ENCODE measurements at regions not wholly inside any gene's neighbourhood (a gene's known extent, or its start where the extent isn't known, plus 50 kb on each side); places are given as distances from the start of the nearest gene placed in this dataset.

DNA sequence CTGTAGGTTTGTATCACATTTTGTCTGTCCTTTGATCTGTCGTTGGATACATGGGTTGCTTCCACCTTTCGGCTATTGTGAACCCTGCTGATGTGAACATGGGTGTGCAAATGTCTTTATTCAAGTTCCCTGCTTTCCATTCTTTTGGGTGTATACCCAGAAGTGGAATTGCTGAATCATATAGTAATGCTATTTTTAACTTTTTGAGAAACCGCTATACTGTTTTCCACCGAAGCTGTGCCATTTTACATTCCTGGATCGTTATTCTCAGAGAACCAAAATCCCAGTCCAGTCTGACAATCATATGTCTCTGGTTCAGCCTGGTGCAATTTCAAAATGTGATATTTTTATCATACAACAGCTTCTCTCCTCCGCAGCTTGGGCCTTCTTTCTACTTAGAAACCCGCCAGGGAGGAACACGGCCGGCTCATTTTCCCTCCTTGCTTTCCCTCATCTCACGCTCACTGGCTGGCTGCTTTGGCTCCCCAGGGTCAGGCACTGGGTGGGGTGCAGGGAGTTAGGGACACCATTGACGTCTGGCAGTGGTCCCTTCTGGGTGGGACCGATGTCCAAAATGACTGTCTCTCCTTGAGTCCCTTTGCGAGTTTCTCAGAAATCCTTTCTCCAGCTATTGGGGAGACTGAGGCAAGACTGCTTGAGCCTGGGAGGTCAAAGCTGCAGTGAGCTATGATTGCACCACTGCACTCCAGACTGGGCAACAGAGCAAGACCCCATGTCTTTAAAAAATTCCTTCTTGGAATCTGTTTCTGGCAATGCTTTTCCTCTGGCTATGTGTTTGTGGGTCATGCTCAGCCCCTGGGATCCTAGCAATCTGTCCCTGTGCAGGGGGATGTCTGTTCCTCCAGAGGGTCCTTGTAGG lies 73.5 kb upstream of the AKT3 start (continued):
- TF ChIP-seq, protein P1, sequence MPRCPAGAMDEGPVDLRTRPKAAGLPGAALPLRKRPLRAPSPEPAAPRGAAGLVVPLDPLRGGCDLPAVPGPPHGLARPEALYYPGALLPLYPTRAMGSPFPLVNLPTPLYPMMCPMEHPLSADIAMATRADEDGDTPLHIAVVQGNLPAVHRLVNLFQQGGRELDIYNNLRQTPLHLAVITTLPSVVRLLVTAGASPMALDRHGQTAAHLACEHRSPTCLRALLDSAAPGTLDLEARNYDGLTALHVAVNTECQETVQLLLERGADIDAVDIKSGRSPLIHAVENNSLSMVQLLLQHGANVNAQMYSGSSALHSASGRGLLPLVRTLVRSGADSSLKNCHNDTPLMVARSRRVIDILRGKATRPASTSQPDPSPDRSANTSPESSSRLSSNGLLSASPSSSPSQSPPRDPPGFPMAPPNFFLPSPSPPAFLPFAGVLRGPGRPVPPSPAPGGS (IDR thresholded peaks at IDR 0.05): no peak
- TF ChIP-seq JUNB (IDR thresholded peaks at IDR 0.05): no peak
- TF ChIP-seq EHF (CRISPR knock-in tag; IDR thresholded peaks at IDR 0.05): no peak

DNA sequence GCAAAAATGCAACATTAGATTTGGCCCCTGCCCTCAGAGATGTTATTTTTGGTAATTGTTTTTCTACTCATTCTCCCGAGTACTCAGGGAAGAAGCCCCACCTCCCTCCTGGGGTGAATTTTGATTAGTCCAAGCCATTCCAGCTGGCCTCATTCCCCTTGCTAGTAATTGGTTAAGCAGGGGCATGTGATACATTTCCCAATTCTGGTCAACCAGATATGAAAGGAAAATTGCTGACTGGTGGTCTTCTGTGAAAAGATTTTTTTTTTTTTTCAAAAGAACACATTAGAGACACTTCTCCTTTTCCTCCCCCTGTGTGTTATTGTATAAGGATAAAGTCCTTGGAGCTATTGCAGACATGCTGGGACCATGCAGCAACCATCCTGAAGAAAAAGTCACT lies 71.1 kb upstream of the AKT3 start:
- ChIA-PET POLR2A (no interaction called here), CTCF (no interaction called here)
- TF ChIP-seq MAFK (IDR thresholded peaks at IDR 0.05; ENCODE audit: partially characterized antibody): peak; percentile 86
- no peak for TF ChIP-seq FOXS1 (CRISPR knock-in tag; IDR thresholded peaks at IDR 0.05)
- TF ChIP-seq, protein P2, sequence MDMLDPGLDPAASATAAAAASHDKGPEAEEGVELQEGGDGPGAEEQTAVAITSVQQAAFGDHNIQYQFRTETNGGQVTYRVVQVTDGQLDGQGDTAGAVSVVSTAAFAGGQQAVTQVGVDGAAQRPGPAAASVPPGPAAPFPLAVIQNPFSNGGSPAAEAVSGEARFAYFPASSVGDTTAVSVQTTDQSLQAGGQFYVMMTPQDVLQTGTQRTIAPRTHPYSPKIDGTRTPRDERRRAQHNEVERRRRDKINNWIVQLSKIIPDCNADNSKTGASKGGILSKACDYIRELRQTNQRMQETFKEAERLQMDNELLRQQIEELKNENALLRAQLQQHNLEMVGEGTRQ (IDR thresholded peaks at IDR 0.05): peak; percentile 38; the same call in 1 of the 2 replicates
- Histone ChIP-seq H3K4me1 (peaks cover 42% of the 10 kb centered on the region), H3K9me3 (no peaks in the 10 kb centered on the region), H3K4me2 (no peak overlapping the region), H3K4me3 (no peak overlapping the region), H3K27ac (no peak overlapping the region)
- ATAC-seq (no peak), FAIRE-seq (no peak), DNase-seq (ENCODE audit: low read depth in 1 of 2, low spot score in 1 of 2) (no peak)
- WGBS (ENCODE audit: missing lambda C conversion rate): 46% methylated on average over 1 of the region's 1 CpG

DNA sequence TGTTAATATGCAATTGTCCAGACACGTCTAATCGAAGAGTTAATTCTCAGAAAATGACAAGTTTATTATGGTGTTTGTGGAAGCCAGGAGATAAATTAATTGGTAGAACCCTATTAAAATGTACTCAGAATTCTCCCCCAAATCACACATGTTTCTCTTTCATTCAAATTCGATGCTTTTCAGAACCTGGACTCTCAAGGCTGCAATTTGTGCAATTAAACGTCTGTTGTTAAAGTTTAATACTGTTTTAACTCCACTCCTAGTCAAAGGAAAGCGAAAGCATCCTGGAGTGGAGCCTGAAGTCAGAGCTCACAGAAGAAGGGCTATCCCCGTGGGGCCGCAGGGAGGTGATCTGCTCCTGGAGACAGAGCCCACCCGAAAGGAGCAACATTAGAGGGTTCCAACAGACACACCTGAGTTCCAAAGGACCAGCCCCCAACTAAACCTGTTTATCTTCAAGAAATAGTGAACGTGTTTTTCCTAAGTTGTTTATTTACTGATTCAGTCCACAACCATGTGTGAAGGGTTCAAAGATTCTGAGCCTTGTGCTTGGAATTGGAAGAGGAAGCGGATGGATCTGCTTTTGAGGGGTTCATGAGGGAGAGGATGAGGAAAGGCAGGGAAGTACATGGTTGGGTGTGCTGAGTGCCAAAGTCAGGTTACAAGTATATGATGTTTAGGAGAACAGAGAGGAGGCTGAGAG lies 68.0 kb upstream of the AKT3 start:
- CTCF ChIA-PET: interaction anchor here (1.0 kb wide), 1 partner anchor 17 kb away, joined by 6 read pairs; no protein-coding TSS in a partner anchor

More for the DNA sequence above, 68.0 kb upstream of the AKT3 start:
- peak overlapping the region; percentile 35 to 83; a peak in 5 of 6 replicates for H3K27ac ChIP-seq
- DNase-seq (ENCODE audit: low read depth in 1 of 2, low spot score in 1 of 2): no peak
- H3K9me3 ChIP-seq: no peaks in the 10 kb centered on the region
- H3K4me1 ChIP-seq: peaks cover 19% of the 10 kb centered on the region
- H3K4me3 ChIP-seq: peak overlapping the region; percentile 45
- TF ChIP-seq, protein P3, sequence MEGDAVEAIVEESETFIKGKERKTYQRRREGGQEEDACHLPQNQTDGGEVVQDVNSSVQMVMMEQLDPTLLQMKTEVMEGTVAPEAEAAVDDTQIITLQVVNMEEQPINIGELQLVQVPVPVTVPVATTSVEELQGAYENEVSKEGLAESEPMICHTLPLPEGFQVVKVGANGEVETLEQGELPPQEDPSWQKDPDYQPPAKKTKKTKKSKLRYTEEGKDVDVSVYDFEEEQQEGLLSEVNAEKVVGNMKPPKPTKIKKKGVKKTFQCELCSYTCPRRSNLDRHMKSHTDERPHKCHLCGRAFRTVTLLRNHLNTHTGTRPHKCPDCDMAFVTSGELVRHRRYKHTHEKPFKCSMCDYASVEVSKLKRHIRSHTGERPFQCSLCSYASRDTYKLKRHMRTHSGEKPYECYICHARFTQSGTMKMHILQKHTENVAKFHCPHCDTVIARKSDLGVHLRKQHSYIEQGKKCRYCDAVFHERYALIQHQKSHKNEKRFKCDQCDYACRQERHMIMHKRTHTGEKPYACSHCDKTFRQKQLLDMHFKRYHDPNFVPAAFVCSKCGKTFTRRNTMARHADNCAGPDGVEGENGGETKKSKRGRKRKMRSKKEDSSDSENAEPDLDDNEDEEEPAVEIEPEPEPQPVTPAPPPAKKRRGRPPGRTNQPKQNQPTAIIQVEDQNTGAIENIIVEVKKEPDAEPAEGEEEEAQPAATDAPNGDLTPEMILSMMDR (IDR thresholded peaks at IDR 0.05): 0 out of 3 replicates have a peak, but pooled peaks have one; percentile 0
- TF ChIP-seq, protein P4, sequence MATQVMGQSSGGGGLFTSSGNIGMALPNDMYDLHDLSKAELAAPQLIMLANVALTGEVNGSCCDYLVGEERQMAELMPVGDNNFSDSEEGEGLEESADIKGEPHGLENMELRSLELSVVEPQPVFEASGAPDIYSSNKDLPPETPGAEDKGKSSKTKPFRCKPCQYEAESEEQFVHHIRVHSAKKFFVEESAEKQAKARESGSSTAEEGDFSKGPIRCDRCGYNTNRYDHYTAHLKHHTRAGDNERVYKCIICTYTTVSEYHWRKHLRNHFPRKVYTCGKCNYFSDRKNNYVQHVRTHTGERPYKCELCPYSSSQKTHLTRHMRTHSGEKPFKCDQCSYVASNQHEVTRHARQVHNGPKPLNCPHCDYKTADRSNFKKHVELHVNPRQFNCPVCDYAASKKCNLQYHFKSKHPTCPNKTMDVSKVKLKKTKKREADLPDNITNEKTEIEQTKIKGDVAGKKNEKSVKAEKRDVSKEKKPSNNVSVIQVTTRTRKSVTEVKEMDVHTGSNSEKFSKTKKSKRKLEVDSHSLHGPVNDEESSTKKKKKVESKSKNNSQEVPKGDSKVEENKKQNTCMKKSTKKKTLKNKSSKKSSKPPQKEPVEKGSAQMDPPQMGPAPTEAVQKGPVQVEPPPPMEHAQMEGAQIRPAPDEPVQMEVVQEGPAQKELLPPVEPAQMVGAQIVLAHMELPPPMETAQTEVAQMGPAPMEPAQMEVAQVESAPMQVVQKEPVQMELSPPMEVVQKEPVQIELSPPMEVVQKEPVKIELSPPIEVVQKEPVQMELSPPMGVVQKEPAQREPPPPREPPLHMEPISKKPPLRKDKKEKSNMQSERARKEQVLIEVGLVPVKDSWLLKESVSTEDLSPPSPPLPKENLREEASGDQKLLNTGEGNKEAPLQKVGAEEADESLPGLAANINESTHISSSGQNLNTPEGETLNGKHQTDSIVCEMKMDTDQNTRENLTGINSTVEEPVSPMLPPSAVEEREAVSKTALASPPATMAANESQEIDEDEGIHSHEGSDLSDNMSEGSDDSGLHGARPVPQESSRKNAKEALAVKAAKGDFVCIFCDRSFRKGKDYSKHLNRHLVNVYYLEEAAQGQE (IDR thresholded peaks at IDR 0.05): no peak
- 26% methylated on average over 10 of the region's 10 CpGs for WGBS (ENCODE audit: missing lambda C conversion rate)
- peak overlapping the region; percentile 74 for H3K4me2 ChIP-seq
- POLR2A ChIA-PET: interaction anchor here (2.1 kb wide), 1 partner anchor 26 kb away, joined by 6 read pairs; no protein-coding TSS in a partner anchor
- no peak for FAIRE-seq
- peak in 1 of 2 experiments; percentile 48; a peak in 3 of 6 replicates for ATAC-seq
